Osteoblast (primary cell): ENCODE measurements at regions not wholly inside any gene's neighbourhood (a gene's known extent, or its start where the extent isn't known, plus 50 kb on each side); places are given as distances from the start of the nearest gene placed in this dataset.

Source experiments
- DNase-seq: peaks from one replicate; pipeline ENCODE4 v3.0.0; 2011; ENCODE audit warnings: low spot score, mixed read lengths; ENCODE audit not compliant: insufficient read length; ENCODE audit errors: missing footprints
- H2AFZ ChIP-seq: 2 replicates; pipeline ENCODE4 v1.6.0; 2011; ENCODE audit warnings: mild to moderate bottlenecking, low read length
- H3K27ac ChIP-seq: 2 replicates; pipeline ENCODE4 v1.5.1; 2011; ENCODE audit warnings: mild to moderate bottlenecking, low read depth, low read length, moderate library complexity
- H3K27me3 ChIP-seq: 2 replicates; pipeline ENCODE4 v1.6.0; 2012; ENCODE audit warnings: mild to moderate bottlenecking, control low read depth, inconsistent platforms, low read length, moderate library complexity; ENCODE audit not compliant: insufficient read depth
- H3K36me3 ChIP-seq: 2 replicates; pipeline ENCODE4 v1.5.1; 2011; ENCODE audit warnings: mild to moderate bottlenecking, low read length, control low read depth, moderate library complexity; ENCODE audit not compliant: insufficient read depth
- H3K4me1 ChIP-seq: 2 replicates; pipeline ENCODE4 v1.5.1; 2011; ENCODE audit warnings: mild to moderate bottlenecking, low read length, control low read depth, moderate library complexity; ENCODE audit not compliant: insufficient read depth
- H3K4me2 ChIP-seq: 2 replicates; pipeline ENCODE4 v1.6.0; 2011; ENCODE audit warnings: mild to moderate bottlenecking, low read length; ENCODE audit not compliant: insufficient read depth
- H3K4me3 ChIP-seq: fragments of 200-600 bp; sonication (generic); 3 replicates; pipeline ENCODE4 v1.5.1; 2012; ENCODE audit warnings: mild to moderate bottlenecking, low read length, inconsistent platforms; ENCODE audit not compliant: insufficient read depth
- H3K79me2 ChIP-seq: 2 replicates; pipeline ENCODE4 v1.6.0; 2012; ENCODE audit warnings: mild to moderate bottlenecking, low read length, control low read depth, inconsistent platforms; ENCODE audit not compliant: insufficient read depth
- H3K9me3 ChIP-seq: 2 replicates; pipeline ENCODE4 v1.5.1; 2011; ENCODE audit warnings: low read depth, low read length, control low read depth
- H4K20me1 ChIP-seq: 2 replicates; pipeline ENCODE4 v1.6.0; 2012; ENCODE audit warnings: mild to moderate bottlenecking, low read length, control low read depth; ENCODE audit not compliant: insufficient read depth
- TF ChIP-seq, protein P1 (sequence below): IDR thresholded peaks from 2 replicates; pipeline ENCODE4 v1.5.1; 2011; ENCODE audit warnings: mild to moderate bottlenecking, low read depth, low read length, moderate library complexity; ENCODE audit errors: extremely low read depth

- no peak overlapping the region for H2AFZ ChIP-seq
- no peak overlapping the region for H3K4me3 ChIP-seq
- H3K27ac ChIP-seq: no peak overlapping the region
- H3K36me3 ChIP-seq: no peaks in the 10 kb centered on the region
- DNase-seq: no peak
- H3K4me2 ChIP-seq: no peak overlapping the region
- H3K79me2 ChIP-seq: no peaks in the 10 kb centered on the region
- no peaks in the 10 kb centered on the region for H3K9me3 ChIP-seq
- H3K4me1 ChIP-seq: no peaks in the 10 kb centered on the region
- no peaks in the 10 kb centered on the region for H3K27me3 ChIP-seq
- H4K20me1 ChIP-seq: no peaks in the 10 kb centered on the region
- TF ChIP-seq, protein P1, sequence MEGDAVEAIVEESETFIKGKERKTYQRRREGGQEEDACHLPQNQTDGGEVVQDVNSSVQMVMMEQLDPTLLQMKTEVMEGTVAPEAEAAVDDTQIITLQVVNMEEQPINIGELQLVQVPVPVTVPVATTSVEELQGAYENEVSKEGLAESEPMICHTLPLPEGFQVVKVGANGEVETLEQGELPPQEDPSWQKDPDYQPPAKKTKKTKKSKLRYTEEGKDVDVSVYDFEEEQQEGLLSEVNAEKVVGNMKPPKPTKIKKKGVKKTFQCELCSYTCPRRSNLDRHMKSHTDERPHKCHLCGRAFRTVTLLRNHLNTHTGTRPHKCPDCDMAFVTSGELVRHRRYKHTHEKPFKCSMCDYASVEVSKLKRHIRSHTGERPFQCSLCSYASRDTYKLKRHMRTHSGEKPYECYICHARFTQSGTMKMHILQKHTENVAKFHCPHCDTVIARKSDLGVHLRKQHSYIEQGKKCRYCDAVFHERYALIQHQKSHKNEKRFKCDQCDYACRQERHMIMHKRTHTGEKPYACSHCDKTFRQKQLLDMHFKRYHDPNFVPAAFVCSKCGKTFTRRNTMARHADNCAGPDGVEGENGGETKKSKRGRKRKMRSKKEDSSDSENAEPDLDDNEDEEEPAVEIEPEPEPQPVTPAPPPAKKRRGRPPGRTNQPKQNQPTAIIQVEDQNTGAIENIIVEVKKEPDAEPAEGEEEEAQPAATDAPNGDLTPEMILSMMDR: no peak
Measured at GRCh38 chr4:126385954-126386353, 1071.2 kb downstream of the FAT4 start.

DNA sequence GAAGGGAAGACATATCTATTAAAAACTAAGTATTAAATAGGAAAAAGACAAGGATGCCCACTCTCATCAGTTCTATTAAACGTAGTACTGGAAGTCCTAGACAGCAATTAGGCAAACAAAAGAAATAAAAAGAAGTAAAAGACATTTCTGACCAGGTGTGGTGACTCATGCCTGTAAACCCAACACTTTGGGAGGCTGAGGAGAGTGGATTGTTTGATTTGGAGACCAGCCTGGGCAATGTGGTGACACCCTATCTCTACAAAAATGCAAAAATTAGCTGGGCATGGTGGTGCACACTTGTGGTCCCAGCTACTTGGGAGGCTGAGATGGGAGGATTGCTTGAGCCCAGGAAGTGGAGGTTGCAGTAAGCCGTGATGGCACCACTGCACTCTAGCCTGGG, 1071.8 kb downstream of the FAT4 start:
- Histone ChIP-seq H3K4me2 (no peak overlapping the region), H3K4me3 (no peak overlapping the region), H3K4me1 (no peaks in the 10 kb centered on the region), H3K36me3 (no peaks in the 10 kb centered on the region), H3K9me3 (no peaks in the 10 kb centered on the region), H3K27ac (no peak overlapping the region), H2AFZ (no peak overlapping the region), H3K79me2 (no peaks in the 10 kb centered on the region), H4K20me1 (no peaks in the 10 kb centered on the region), H3K27me3 (no peaks in the 10 kb centered on the region)
- TF ChIP-seq, protein P1: no peak
- no peak for DNase-seq

DNA sequence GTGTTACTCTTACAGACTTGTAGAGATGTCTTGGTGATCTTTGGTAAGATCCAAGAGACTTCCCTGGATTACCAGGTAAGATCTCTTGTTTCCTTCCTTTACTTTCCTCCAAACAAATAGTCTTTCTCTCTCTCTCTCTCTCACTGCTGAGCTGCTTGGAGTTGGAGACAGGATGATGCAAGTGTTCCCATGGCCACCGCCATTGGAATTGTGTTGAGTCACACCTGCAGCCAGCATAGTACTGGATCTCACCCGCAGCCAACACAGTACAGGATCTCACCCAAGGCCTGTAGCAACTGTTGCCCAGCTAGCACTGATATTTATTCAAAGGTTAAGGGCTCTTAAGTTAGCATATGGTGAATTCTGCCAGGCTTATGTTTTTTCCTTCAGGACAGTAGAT, 1080.9 kb downstream of the FAT4 start:
- H3K79me2 ChIP-seq: no peaks in the 10 kb centered on the region
- no peak for DNase-seq
- H2AFZ ChIP-seq: no peak overlapping the region
- no peaks in the 10 kb centered on the region for H3K27me3 ChIP-seq
- no peaks in the 10 kb centered on the region for H4K20me1 ChIP-seq
- TF ChIP-seq, protein P1: no peak
- no peak overlapping the region for H3K4me3 ChIP-seq
- H3K9me3 ChIP-seq: no peaks in the 10 kb centered on the region
- H3K27ac ChIP-seq: no peak overlapping the region
- H3K4me2 ChIP-seq: no peak overlapping the region
- H3K4me1 ChIP-seq: no peaks in the 10 kb centered on the region
- H3K36me3 ChIP-seq: no peaks in the 10 kb centered on the region

GRCh38 chr4:126396121-126396520, 1081.4 kb downstream of the FAT4 start:
- Histone ChIP-seq H3K27me3 (no peaks in the 10 kb centered on the region), H3K4me3 (no peak overlapping the region), H2AFZ (no peak overlapping the region), H3K27ac (no peak overlapping the region), H3K4me1 (no peaks in the 10 kb centered on the region), H3K79me2 (no peaks in the 10 kb centered on the region), H4K20me1 (no peaks in the 10 kb centered on the region), H3K4me2 (no peak overlapping the region), H3K9me3 (no peaks in the 10 kb centered on the region), H3K36me3 (no peaks in the 10 kb centered on the region)
- DNase-seq: no peak
- TF ChIP-seq, protein P1: no peak
